ENCODE measurements at regions not wholly inside any gene's neighbourhood (a gene's known extent, or its start where the extent isn't known, plus 50 kb on each side); places are given as distances from the start of the nearest gene placed in this dataset.

DNA sequence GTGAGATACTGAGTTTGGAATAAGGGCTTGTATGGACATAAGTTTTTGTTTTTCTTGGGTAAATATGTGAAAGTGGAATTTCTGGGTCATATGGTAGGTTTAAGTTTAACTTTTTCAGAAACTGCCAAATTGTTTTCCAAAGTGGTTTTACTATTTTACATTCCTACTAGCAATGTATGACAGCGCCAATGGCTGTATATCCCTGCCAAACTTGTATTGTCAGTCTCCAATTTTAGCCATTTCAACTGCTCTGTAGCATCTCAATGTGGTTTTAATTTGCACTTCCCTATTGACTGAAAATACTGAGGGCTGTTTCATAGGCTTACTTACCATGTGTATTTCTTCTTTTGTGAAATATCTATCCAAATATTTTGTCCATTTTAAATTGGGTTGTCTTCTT lies 90.5 kb upstream of the ZNF32 start:
- TF ChIP-seq POLR2A (IDR thresholded peaks at IDR 0.05; ENCODE audit: low read depth, low read length) (no peak), POLR2AphosphoS5 (IDR thresholded peaks at IDR 0.05; ENCODE audit: low read depth, low read length) (no peak), TAF1 (IDR thresholded peaks at IDR 0.05; ENCODE audit: borderline replicate concordance, low read depth, low read length) (no peak)

Data from GM12892 (cell line).